MM.1S (cell line): ENCODE measurements at regions not wholly inside any gene's neighbourhood (a gene's known extent, or its start where the extent isn't known, plus 50 kb on each side); places are given as distances from the start of the nearest gene placed in this dataset.

Experiments
- EZH2 ChIP-seq: fragments of 300-600 bp; sonication (generic); optimal IDR thresholded peaks from 2 replicates; pipeline ENCODE3; 2017; ENCODE audit warnings: low read depth, mild to moderate bottlenecking, antibody characterized with exemption, low read length, mixed read lengths
- TF ChIP-seq, protein P1 (sequence below): fragments of 300-600 bp; sonication (generic); IDR thresholded peaks from 2 replicates; pipeline ENCODE4 v1.5.1; 2016; ENCODE audit warnings: antibody characterized with exemption, low read length, mixed read lengths

DNA sequence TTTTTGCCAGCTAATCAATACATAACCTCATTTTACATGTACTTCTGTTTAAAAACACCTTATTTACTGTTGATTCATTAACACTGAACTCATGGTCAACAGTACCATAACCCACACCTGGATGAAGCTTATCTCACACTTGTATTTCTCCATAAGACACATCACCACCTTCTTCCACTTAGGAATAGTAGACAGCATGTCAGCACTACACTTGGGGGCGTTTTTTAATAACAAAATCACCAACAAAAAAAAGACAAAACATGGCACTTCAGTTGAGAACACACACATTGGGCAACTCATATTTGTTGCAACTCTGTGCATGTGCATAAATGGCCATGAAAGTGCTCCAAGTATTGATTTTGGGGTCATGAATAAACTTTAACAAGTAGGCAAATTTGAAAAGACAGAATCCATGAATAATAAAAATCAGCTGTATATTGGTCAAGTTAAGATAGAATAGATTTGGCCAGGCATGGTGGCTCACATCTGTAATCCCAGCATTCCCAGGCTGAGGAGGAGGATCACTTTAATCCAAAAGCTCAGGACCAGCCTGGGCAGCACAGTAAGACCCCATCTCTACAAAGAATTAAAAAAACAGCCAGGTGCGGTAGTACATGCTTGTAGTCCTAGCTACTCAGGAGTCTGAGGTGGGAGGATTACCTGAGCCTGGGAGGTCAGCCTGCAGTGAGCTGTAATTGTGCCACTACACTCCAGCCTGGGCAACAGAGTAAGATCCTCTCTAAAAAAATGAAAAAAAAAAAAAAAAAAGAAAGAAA, 84.4 kb upstream of the SRD5A2 start:
- TF ChIP-seq, protein P1, sequence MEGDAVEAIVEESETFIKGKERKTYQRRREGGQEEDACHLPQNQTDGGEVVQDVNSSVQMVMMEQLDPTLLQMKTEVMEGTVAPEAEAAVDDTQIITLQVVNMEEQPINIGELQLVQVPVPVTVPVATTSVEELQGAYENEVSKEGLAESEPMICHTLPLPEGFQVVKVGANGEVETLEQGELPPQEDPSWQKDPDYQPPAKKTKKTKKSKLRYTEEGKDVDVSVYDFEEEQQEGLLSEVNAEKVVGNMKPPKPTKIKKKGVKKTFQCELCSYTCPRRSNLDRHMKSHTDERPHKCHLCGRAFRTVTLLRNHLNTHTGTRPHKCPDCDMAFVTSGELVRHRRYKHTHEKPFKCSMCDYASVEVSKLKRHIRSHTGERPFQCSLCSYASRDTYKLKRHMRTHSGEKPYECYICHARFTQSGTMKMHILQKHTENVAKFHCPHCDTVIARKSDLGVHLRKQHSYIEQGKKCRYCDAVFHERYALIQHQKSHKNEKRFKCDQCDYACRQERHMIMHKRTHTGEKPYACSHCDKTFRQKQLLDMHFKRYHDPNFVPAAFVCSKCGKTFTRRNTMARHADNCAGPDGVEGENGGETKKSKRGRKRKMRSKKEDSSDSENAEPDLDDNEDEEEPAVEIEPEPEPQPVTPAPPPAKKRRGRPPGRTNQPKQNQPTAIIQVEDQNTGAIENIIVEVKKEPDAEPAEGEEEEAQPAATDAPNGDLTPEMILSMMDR, result no peak
- TF ChIP-seq EZH2, result no peak
